ENCODE measurements at regions not wholly inside any gene's neighbourhood (a gene's known extent, or its start where the extent isn't known, plus 50 kb on each side); places are given as distances from the start of the nearest gene placed in this dataset.

DNA sequence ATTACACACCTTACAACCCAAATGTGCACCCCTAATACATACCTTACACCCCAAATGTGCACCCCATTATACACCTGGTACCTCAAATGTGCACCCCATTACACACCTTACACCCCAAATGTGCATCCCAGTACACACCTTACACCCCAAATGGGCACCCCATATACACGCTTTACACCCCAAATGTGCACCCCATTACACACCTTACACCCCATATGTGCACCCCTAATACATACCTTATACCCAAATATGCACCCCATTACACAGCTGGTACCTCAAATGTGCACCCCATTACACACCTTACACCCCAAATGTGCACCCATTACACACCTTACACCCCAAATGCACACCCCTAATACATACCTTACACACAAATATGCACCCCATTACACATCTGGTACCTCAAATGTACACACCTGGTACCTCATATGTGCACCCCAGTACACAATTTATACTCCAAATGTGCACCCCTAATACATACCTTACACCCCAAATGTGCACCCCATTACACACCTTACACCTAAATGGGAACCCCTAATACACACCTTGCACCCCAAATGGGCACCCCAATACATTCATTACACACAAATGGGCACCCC is 106.3 kb downstream of the KLF6 start:
- TF ChIP-seq, protein P1, sequence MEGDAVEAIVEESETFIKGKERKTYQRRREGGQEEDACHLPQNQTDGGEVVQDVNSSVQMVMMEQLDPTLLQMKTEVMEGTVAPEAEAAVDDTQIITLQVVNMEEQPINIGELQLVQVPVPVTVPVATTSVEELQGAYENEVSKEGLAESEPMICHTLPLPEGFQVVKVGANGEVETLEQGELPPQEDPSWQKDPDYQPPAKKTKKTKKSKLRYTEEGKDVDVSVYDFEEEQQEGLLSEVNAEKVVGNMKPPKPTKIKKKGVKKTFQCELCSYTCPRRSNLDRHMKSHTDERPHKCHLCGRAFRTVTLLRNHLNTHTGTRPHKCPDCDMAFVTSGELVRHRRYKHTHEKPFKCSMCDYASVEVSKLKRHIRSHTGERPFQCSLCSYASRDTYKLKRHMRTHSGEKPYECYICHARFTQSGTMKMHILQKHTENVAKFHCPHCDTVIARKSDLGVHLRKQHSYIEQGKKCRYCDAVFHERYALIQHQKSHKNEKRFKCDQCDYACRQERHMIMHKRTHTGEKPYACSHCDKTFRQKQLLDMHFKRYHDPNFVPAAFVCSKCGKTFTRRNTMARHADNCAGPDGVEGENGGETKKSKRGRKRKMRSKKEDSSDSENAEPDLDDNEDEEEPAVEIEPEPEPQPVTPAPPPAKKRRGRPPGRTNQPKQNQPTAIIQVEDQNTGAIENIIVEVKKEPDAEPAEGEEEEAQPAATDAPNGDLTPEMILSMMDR (conservative IDR thresholded peaks at IDR 0.05; ENCODE audit: low read depth, low read length), result no peak
- TF ChIP-seq EZH2 (IDR thresholded peaks at IDR 0.05; ENCODE audit: borderline replicate concordance, low read depth, low read length, poor library complexity, severe bottlenecking), result no peak

Data from A673 (cell line).